SIG-M5 treated with dmso at 0.1 percent for 504 hours (cell line): ENCODE measurements at regions not wholly inside any gene's neighbourhood (a gene's known extent, or its start where the extent isn't known, plus 50 kb on each side); places are given as distances from the start of the nearest gene placed in this dataset.
"Not testable (repeated sequence)": the region's sequence is repeated elsewhere in the genome, so short reads cannot be mapped to it uniquely, and the experiment has no call there.

ENCODE experiments used
- DNase-seq: peaks from one replicate; lab custom pipeline; 2025; ENCODE audit not compliant: unreplicated experiment; lab: John Stamatoyannopoulos, UW

DNA sequence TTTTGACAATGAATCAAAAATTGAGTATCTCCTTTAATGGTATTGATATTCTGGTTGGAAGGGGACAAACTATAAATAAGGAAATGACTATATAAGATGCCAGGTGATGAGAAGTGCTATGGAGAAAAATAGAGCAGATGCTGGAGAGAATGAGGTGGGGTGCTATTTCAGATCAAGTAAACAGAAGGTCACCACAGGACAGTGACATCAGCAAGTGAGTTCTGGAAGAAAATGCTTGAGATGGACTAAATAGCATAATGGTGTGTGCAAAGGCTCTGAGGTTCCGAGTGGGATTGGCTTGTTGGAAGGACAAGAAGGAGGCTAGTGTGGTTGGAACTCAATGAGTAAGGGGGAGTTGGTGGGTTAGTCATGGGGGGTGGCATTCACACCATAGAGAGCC, 157.5 kb upstream of the SGCD start:
- no peak for DNase-seq

DNA sequence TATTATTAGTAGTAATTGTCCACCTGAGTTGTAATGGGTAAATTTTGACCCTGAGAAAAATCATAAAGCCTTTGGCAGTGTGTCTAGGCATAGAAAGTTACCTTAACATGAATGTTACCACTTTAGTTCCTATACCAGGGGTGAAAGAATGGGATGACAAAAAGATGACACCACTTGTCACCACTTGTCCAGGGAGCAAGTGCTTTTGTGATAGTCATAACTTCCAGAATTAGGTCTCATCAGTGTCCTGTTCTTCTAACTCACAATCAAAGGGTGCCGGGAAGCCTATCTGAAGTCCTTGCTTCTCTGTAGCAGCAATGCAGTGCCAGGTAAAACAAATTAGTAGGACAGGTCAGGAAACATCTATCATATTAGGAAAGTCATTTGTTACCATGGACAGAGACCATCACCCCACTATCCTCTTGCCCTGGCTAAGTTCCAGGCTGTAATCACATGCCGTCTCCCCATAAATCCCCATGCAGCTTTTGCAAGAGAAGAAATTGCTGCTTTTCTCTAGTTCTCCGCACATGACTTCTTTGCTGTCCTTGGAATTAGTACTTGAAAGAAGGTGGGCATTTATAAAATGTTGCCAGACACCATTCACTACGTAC, 156.5 kb upstream of the SGCD start:
- no peak for DNase-seq

DNA sequence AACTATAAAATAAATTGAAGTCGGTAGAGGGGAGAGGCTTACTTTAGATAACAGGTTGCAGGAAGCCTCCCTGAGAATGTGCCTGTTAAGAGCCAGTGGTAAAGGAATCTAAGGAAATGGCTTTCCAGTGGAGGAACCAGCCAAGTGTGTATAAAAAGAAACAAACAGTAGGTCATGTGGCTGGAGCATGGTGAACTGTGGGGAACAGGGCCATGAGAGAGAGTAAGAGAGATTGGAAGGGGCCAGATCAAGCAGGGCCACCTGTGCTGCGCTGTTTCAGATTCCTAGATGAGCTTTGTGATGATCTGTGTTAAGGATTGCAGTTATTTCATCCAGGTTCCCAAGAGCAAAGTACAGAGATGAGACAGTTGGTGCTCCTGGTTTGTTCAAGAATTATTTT, 152.7 kb upstream of the SGCD start:
- DNase-seq: no peak

DNA sequence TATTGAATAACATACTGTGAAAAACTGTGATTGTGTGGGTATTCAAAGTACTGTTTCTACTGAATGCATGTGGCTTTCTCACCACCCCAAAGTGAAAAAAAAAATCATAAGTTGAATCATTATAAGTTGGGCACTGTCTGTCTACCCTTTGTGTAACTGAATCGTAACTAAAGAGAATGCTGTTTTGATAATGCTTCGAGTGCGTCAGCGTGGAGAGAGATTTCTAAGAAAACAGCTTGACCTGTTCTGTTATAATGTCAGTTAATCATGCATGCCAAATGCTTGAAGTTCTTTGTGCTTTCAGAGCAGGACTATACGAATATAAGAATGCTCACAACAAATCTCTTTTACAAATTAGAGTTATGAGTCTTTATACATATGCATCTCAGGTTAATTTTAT, 148.8 kb upstream of the SGCD start:
- DNase-seq: no peak

DNA sequence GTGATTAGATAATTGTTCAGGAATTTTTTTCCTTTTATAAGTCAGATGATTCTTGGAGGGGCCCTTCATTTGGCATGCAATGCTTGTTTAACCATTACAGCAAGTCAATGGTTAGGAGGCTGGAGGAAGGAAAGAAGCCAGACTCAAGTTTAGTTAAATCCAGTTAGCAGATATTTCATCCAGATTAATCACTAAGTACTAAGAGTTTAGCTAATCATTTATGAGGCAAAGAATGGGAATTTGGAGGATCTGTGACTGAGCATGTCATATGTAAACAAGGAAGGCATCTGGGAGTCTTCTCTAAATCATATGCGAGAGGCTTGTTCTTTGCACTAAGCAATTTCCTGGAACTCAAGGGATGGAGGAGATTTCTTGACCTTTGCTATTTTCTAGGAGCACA, 145.3 kb upstream of the SGCD start:
- no peak for DNase-seq

DNA sequence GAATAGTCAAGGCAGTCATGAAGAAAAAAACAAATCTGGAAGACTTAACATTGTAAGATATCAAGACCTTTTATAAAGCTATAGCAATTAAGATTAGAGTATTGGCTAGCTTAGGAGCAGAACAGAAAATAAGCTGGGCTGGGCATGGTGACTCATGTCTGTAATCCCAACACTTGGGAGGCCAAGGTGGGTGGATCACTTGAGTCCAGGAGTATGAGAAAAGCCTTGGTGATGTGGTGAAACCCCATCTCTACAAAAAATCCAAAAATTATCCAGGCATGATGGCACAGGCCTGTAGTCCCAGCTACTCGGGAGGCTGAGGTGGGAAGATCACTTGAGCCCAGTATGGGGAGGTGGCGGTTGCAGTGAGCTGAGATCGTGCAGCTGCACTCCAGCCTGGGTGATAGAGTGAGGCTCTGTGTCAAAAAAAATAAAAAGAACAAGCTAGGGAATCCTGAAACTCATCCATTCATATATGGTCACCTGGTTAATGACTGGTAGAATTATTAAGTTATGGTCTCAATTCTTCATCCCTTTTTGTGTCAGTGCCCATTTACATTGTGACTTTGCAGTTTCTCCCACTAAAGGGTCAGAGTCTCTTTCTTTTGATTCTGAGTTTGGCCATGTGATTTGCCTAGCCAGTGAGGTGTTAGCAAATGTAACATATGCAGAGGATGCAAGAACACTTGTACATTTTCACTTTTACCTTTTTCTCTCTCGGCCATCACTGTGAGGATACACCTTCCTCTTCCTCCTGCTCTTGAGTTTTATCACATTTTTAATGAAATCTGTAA, 144.6 kb upstream of the SGCD start:
- DNase-seq: no peak

DNA sequence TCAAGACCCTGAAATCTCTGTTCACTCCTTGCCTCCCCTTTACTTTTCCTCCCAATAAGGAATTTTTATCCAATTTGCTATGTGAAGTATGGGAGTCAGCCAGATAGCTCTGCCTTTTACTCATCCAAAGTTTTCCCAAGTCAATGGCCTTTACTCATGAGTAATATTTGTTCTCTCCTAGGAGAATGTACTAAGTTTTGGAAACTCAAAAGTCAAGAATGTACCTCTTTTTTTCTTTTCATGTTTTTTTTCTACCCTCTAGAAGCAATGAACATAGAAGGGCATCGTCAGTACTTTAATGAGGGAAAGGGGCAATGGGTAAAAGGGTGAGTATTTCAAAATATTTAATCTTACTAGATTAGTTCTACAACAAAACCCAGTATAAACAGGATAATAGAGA, 140.2 kb upstream of the SGCD start:
- DNase-seq: no peak

DNA sequence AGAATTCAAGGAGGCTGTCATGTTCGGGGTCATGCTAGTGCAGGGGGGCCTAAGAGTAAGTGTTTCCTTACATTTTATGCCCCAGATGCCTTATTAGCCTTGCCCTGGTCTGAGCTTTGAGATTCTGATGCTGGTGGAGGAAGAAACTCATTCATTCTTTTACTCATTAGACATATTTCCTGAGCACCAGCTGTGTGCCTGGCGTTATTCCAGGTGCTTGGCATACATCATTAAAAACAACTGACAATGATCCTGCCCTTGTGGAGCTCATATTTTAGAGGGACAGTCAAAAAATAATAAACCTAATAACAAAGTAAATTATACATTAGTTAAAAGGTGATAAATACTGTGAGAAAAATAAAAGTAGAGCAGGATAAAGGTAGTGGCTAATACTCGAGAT, 138.9 kb upstream of the SGCD start:
- no peak for DNase-seq

DNA sequence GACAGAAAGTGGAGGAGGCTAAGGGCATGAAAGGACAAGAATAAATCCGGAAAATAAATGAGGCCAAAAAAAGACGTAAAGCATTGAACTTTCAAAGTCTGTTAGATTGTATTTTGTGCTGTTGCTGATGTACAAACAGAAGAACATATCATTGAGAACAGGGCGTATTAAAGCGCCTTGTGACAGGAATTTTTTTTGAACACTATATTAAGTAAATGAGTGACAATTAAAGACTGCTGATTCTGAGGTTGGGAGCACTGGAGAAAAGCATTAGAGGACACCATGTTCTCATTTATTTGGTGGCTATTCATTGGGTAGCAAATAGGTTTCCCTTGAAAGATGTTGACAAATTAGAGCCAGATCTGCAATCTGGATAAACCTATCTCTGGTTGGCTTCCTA, 137.3 kb upstream of the SGCD start:
- no peak for DNase-seq

DNA sequence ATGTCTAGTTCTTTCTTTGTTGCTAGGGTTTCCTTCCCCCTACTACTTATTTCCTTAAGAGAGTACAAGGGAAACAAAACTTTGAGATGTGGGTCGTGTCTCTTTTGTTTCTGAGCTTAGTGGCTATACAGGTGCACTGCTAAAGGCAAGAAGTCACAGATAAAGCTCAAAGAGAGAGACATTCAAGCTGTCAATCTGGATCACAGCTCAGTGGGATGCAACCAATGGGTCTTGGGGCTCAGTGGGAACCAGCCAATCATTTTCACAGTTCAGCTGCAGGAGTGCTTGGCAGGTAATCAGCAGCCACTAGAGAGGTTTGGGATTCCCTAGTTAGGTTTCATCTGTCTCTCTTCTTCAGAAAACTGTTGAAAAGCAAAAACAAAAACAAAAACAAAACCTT, 135.4 kb upstream of the SGCD start:
- DNase-seq: no peak

DNA sequence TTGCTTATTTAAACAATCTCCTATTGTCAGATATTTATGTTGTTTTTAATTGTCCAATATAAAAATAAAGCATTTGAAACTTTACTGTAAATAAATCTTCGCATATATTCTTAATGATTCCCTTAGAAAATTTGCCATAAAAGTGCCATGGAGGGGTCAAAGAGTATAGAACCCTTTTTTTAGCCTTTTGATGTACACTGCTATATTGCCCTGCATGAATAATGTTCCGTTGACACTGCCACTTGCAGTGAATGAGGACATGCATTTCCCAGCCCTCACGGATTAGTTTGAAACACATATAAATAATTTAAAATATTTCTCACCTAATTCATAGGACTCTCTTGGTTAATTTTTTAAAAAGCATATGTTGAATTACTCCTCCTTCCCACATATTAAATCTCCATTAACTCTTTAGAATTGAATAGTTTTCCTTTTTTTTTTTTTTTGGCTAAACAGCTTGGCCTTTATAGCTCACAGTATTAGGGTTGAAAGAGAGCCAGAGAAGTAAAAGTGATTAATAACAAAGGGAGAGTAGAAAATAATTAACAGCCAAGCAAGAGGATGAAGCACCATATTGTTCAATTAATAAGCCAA, 129.8 kb upstream of the SGCD start:
- no peak for DNase-seq

DNA sequence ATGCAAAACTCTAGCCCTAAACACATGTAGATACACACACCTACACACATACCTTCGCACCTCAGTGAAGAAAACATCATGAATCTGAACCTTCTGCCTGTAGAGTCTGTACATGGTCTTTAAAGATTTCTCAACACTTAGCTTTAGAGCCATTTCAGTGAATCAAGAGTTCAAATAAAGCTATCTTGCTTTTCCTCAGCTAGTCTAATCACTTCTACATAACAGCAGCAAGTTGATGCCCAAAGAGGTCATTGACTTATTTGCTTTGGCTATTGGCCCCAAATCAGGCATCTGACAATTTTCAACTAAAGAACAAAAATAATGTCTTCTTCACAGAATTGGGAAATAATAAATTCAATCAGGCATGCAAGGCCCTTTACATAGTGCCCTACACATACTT, 127.9 kb upstream of the SGCD start:
- no peak for DNase-seq

DNA sequence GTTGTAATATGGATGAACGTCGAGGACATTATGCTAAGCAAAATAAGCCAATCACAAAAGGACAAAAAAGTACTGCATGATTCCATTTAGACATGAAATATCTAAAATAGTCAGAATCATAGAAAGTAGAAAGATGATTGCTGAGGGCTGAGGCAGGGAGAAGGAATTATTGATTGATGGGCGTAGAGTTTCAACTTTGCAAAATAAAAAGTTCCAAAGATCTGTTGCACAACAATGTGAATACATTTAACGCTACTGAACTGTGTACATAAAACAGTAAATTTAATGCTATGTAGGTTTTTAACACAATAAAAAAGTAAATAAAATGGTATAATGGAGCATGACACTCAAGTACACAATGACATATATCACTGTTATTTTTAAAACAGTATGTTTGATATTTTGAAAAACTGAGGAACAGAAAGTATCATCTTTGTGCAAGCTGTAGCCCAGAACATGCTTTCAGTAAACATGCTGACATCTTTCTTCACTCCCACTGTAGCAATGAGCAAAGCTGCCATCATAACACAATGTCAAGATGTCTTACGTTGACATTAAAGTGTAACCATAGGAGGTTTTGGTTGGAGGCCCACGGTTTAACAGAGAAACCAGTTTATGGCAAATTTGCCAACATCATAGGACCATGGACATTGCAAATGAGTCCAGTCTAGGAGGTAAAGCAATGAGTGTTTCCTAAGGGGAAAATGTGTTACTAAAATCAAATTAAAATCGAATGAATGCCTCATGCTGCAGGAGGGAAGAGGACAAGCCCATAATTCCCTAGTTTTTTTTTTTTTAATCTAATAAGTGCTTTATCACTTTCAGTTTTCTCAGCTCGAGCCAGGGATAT, 125.8 kb upstream of the SGCD start:
- DNase-seq: no peak

DNA sequence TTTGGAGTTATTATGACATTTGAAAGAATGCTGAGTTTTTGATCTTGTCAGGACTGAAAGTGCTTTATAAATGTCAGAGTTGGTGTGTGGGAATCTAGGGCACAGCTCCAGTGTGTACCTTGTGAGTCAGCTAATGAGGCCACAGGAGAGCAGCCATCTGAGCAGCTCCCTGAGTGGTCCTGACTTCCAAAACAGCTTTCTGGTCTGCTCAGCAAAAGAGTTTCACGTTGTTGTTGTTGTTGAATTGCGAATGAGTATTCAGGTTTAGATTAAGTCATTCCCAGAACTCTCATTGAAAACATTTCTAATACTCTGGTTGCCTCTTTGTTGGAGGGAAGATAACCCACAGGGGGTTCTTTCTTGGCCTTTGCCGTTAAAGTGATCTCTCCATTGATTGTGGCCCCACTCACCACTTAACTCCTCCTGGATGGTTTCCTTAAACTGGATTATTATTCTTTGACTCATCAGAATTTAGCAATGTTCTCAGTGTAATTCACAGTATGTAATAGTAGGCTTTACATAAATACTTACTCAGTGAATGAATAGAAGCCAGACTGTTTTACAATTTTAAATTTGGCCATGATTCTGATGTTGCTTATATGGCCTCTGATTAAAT, 125.1 kb upstream of the SGCD start:
- no peak for DNase-seq

DNA sequence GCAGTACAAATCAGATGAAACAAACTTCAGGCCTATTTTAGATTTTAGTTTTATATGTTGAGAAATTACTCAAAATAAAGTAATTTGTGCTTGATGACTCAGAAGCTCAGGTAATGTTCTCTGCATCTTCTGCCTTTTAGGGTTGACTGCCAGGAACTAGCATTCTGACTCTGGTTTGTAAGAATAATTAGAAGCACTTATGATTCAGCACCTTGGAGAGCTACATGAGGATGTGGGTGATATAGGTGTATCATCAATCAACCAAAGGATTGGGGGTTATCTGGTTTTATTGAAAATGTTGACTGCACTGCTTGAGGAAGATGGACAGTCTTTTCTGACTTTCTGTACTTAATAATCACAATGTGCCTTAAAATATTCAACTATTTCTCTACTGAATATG, 118.7 kb upstream of the SGCD start:
- no peak for DNase-seq

DNA sequence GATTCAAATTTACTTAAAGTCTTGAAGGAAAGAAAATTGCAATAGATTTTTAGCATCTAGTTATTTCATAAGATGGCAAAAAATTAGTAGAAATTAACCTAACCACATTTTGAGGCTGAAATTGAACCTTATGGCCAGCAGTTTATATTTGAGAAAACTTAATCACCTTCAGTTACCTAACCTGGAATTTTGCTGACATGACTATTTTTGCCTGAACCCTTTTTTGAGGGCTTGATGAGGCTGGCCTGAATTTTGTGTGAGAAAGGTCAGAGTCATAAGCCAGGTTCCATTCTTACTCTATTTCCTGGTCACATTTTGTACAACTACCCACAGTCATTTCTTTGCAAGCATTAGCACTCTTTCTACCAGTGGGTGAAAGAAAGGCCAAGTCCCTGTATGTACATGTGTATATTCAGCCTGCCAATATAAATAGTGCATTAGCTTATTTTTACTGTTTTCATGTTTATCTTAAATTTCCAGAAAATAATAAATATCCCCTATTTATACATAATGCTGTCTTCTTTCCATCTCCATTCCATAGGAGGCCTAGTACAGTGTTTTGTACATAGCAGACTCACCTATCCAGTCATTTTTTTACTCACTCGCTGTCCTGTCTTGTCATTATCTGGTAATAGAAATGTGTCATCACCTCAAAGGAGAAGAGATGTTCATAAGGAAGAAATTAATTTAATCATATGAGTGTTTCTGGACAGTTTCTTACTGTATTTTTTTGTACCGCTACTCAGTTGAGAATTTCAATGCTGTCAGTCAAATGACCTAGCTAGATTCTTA, 108.4 kb upstream of the SGCD start:
- no peak for DNase-seq

DNA sequence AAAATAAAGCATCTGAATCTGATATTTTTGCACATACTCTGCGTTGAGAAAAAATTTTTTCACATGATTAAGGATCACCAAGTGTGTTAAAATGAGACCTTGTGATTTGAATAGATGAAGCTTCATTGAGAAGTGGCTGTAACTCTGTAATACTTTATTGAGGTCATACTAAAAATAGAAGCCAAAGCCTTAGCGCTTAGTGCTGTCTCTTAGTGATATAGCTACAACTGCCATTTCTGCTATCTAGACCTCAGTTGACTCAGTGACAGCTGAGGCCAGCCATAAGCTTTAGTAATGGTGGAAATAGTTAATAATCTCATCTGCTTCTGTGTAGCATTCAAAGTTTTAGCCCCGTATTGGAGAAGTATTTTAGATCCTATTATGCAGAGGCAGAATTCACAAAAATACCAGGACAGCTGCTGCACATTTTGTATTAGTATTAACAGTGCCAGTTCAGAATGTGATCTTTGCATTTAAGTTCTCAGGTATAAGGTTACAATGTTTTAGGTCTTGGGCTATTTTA, 107.4 kb upstream of the SGCD start:
- DNase-seq: no peak

DNA sequence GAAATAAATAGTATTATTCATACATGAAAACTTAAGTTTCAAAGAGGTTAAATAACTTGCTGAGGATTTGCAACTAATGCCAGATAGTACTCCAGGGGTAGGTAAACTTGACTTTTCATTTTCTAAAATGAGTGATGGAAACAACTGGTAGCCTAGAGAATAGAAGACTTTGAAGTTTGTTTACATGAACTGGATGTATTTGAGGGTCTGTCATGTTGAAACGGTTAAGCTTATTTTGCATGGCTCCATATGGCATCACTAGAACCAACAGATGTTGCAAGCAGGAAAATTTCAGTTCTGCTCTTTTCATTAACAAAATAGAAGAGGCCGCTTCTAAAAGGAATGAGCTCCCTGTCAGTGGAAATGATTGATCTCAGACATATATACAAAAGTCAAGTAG, 105.1 kb upstream of the SGCD start:
- DNase-seq: no peak

DNA sequence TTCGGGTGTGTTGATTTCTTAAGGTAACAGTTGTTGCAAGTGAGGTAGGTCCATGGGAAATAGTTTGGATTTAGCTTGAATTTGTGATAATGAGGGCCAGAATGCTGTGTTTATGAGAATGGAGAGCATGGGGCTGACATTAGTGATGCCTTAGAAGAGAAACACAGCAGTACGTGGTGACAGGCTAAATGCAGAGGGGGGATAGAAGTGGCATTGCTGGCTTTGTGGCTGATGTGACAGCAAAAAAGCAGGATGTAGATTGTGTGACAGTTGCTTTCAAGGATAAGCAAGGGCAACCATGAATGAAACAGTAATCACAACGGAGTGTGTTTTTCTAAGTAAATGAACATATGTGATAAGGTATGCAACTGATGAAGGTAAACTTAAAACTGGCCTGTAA, 103.4 kb upstream of the SGCD start:
- DNase-seq: no peak

DNA sequence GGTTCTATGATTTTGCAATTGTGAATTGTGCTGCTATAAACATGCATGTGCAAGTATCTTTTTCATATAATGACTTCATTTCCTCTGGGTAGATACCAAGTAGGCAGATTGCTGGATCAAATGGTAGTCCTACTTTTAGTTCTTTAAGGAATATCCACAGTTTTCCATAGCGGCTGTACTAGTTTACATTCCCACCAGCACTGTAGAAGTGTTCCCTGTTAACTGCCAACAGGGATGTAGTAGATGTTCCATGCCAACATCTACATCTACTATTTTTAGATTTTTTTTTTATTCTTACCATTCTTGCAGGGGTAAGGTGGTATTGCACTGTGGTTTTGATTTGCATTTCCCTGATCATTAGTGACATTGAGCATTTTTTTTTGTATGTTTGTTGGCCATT, 100.5 kb upstream of the SGCD start:
- DNase-seq: not testable (repeated sequence)
